ENCODE measurements at regions not wholly inside any gene's neighbourhood (a gene's known extent, or its start where the extent isn't known, plus 50 kb on each side); places are given as distances from the start of the nearest gene placed in this dataset.

DNA sequence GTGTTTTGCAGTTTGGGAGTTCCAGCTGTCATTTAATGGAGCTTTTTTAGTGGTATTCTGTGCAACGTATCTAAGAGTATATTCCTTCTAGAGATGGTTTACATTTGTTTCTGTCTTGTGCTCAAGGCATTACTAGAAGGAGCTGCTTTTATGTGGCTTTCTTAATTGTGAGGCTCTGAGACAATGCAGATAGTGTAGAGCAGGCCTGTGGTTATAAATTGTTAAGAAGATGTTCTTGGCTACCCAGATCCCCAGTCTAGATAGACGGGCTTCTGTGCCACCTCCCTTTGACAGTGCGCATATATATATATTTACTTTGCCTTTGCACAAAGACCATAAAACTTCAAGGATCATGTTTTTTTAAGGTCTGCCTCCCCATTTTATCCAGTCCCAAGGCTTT, 160.8 kb upstream of the PODXL start:
- no peaks in the 10 kb centered on the region for H3K79me2 ChIP-seq (ENCODE audit: insufficient read depth, low read length)
- no peak for FAIRE-seq
- DNase-seq (ENCODE audit: low read depth) = no peak
- H3K4me1 ChIP-seq (ENCODE audit: insufficient read depth, low read length) = no peaks in the 10 kb centered on the region
- no peaks in the 10 kb centered on the region for H3K27me3 ChIP-seq (ENCODE audit: insufficient read depth, low read length)
- H3K27ac ChIP-seq (ENCODE audit: low read depth, low read length) = no peak overlapping the region
- H3K36me3 ChIP-seq (ENCODE audit: insufficient read depth, low read length) = no peaks in the 10 kb centered on the region
- peaks cover 3% of the 10 kb centered on the region for H3K9me3 Mint-ChIP-seq (ENCODE audit: unreplicated experiment)
- no peaks in the 10 kb centered on the region for H4K20me1 ChIP-seq (ENCODE audit: insufficient read depth, low read length)
- H3K4me2 ChIP-seq (ENCODE audit: low read length) = no peak overlapping the region
- H3K9ac ChIP-seq (ENCODE audit: low read length) = no peak overlapping the region
- H3K4me3 Mint-ChIP-seq (ENCODE audit: unreplicated experiment) = no peak overlapping the region
- H3K4me1 Mint-ChIP-seq (ENCODE audit: low read depth, unreplicated experiment) = no peaks in the 10 kb centered on the region
- TF ChIP-seq, protein P1, sequence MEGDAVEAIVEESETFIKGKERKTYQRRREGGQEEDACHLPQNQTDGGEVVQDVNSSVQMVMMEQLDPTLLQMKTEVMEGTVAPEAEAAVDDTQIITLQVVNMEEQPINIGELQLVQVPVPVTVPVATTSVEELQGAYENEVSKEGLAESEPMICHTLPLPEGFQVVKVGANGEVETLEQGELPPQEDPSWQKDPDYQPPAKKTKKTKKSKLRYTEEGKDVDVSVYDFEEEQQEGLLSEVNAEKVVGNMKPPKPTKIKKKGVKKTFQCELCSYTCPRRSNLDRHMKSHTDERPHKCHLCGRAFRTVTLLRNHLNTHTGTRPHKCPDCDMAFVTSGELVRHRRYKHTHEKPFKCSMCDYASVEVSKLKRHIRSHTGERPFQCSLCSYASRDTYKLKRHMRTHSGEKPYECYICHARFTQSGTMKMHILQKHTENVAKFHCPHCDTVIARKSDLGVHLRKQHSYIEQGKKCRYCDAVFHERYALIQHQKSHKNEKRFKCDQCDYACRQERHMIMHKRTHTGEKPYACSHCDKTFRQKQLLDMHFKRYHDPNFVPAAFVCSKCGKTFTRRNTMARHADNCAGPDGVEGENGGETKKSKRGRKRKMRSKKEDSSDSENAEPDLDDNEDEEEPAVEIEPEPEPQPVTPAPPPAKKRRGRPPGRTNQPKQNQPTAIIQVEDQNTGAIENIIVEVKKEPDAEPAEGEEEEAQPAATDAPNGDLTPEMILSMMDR (IDR thresholded peaks at IDR 0.05; ENCODE audit: insufficient read depth, low read depth, low read length) = no peak
- TF ChIP-seq EZH2 (IDR thresholded peaks at IDR 0.05; ENCODE audit: insufficient read depth, low read length) = no peak
- H3K36me3 Mint-ChIP-seq (ENCODE audit: low read depth, unreplicated experiment) = no peaks in the 10 kb centered on the region
- no peaks in the 10 kb centered on the region for H3K9me3 ChIP-seq (ENCODE audit: insufficient read depth, low read depth, low read length)
- no peak overlapping the region for H2AFZ ChIP-seq (ENCODE audit: low read depth, low read length)
- H3K27ac Mint-ChIP-seq (ENCODE audit: unreplicated experiment) = no peak overlapping the region
- peaks cover 7% of the 10 kb centered on the region for H3K27me3 Mint-ChIP-seq (ENCODE audit: low read depth, unreplicated experiment)
- H3K4me3 ChIP-seq (ENCODE audit: insufficient read depth, low read depth, low read length) = no peak overlapping the region

DNA sequence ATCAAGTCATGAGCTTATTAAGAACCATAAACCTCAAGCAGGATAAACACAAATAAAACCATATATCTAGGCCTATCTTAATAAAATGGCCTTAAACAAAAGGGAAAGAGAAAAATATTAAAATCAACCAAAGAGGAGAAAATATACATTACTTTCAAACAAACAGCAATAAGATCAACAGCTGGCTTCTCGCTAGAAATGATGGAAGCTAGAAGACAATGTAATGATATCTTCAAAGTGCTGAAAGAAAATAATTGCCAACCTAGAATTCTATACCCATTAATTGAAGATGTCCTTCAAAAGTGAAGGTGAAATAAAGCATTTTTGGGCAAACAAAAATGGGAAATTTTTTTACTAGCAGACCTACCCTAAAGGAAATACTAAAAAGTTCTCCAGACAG, 142.9 kb upstream of the PODXL start:
- no peak overlapping the region for H3K4me3 ChIP-seq (ENCODE audit: insufficient read depth, low read depth, low read length)
- Mint-ChIP-seq H3K9me3 (ENCODE audit: unreplicated experiment) (peaks cover 3% of the 10 kb centered on the region), H3K4me3 (ENCODE audit: unreplicated experiment) (no peak overlapping the region), H3K27me3 (ENCODE audit: low read depth, unreplicated experiment) (peaks cover 13% of the 10 kb centered on the region), H3K4me1 (ENCODE audit: low read depth, unreplicated experiment) (no peaks in the 10 kb centered on the region), H3K36me3 (ENCODE audit: low read depth, unreplicated experiment) (no peaks in the 10 kb centered on the region), H3K27ac (ENCODE audit: unreplicated experiment) (no peak overlapping the region)
- no peak overlapping the region for H3K27ac ChIP-seq (ENCODE audit: low read depth, low read length)
- peaks cover 10% of the 10 kb centered on the region for H3K27me3 ChIP-seq (ENCODE audit: insufficient read depth, low read length)
- H3K9me3 ChIP-seq (ENCODE audit: insufficient read depth, low read depth, low read length) = no peaks in the 10 kb centered on the region
- no peak overlapping the region for H2AFZ ChIP-seq (ENCODE audit: low read depth, low read length)
- H4K20me1 ChIP-seq (ENCODE audit: insufficient read depth, low read length) = no peaks in the 10 kb centered on the region
- H3K79me2 ChIP-seq (ENCODE audit: insufficient read depth, low read length) = no peaks in the 10 kb centered on the region
- TF ChIP-seq EZH2 (IDR thresholded peaks at IDR 0.05; ENCODE audit: insufficient read depth, low read length) = no peak
- TF ChIP-seq, protein P1 (IDR thresholded peaks at IDR 0.05; ENCODE audit: insufficient read depth, low read depth, low read length) = no peak
- FAIRE-seq (no peak), DNase-seq (ENCODE audit: low read depth) (no peak)
- no peaks in the 10 kb centered on the region for H3K4me1 ChIP-seq (ENCODE audit: insufficient read depth, low read length)
- H3K36me3 ChIP-seq (ENCODE audit: insufficient read depth, low read length) = no peaks in the 10 kb centered on the region
- no peak overlapping the region for H3K4me2 ChIP-seq (ENCODE audit: low read length)
- H3K9ac ChIP-seq (ENCODE audit: low read length) = no peak overlapping the region

DNA sequence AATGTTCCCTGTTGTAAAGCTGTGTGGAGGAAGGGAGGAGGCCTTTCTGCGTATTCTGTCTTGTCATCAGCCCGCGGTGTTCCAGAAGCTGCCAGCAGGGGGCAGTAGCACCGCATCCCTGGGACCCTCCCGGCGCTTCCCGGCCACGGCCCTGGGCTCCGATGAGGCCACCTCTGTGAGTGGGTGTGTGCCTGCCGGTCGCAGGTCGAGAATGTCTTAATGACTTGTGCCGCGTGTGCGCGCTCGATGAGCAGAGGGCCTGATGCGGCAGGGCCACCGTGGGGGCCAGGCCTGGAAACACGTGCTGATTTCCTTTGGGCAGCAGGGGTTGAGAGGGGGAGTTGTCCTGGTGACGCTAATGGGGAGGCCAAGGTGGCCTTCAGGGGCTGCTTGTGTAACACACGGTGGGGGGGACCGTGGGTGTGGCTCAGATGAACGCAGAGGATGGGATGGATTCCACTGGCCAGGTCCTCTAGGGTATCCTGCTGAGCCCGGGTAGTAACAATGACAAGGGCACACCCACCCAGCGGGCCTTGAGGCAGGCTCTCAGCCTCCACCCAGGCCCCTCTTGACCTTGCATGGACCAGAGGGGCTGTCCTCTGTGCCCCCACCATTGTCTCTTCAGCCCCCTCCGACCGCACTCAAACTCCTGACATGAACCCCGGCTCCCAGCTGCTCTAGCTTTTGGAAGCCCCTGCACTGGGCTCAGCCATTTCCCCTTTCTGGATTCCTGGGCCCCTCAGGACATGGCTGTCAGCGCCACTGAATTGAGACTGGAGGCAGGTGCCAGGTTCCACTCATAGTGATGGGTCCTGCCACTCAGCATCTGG, 135.9 kb upstream of the PODXL start:
- Histone ChIP-seq H4K20me1 (ENCODE audit: insufficient read depth, low read length) (no peaks in the 10 kb centered on the region), H3K4me3 (ENCODE audit: insufficient read depth, low read depth, low read length) (peak overlapping the region; percentile 28), H2AFZ (ENCODE audit: low read depth, low read length) (peak overlapping the region; percentile 56), H3K79me2 (ENCODE audit: insufficient read depth, low read length) (no peaks in the 10 kb centered on the region), H3K9ac (ENCODE audit: low read length) (no peak overlapping the region), H3K4me2 (ENCODE audit: low read length) (peak overlapping the region; percentile 82), H3K9me3 (ENCODE audit: insufficient read depth, low read depth, low read length) (no peaks in the 10 kb centered on the region), H3K27ac (ENCODE audit: low read depth, low read length) (no peak overlapping the region), H3K4me1 (ENCODE audit: insufficient read depth, low read length) (no peaks in the 10 kb centered on the region), H3K27me3 (ENCODE audit: insufficient read depth, low read length) (peaks cover 15% of the 10 kb centered on the region), H3K36me3 (ENCODE audit: insufficient read depth, low read length) (no peaks in the 10 kb centered on the region)
- no peaks in the 10 kb centered on the region for H3K9me3 Mint-ChIP-seq (ENCODE audit: unreplicated experiment)
- H3K36me3 Mint-ChIP-seq (ENCODE audit: low read depth, unreplicated experiment) = peaks cover 2% of the 10 kb centered on the region
- TF ChIP-seq EZH2 (IDR thresholded peaks at IDR 0.05; ENCODE audit: insufficient read depth, low read length) = peak; percentile 24
- TF ChIP-seq, protein P1 (IDR thresholded peaks at IDR 0.05; ENCODE audit: insufficient read depth, low read depth, low read length) = peak; percentile 65
- H3K27me3 Mint-ChIP-seq (ENCODE audit: low read depth, unreplicated experiment) = peaks cover 53% of the 10 kb centered on the region
- peak overlapping the region; percentile 59 for H3K27ac Mint-ChIP-seq (ENCODE audit: unreplicated experiment)
- H3K4me3 Mint-ChIP-seq (ENCODE audit: unreplicated experiment) = no peak overlapping the region
- FAIRE-seq (no peak), DNase-seq (ENCODE audit: low read depth) (peak; percentile 5)
- H3K4me1 Mint-ChIP-seq (ENCODE audit: low read depth, unreplicated experiment) = no peaks in the 10 kb centered on the region

Measured in astrocyte (in vitro differentiated cells and primary cell).